ENCODE measurements at regions not wholly inside any gene's neighbourhood (a gene's known extent, or its start where the extent isn't known, plus 50 kb on each side); places are given as distances from the start of the nearest gene placed in this dataset.

GRCh38 chr4:33626221-33626620 is 2618.1 kb downstream of the ARAP2 start:
- no peak for DNase-seq
- in situ Hi-C loops (cut with MboI; ENCODE audit: low sequenced_read_pairs in 4 of 4) (no loop called here), intact Hi-C loops (cut with DNase I; ENCODE audit: low total_unique reads) (no loop called here)
- no peak overlapping the region for H3K27ac ChIP-seq
- H3K36me3 ChIP-seq, result no peaks in the 10 kb centered on the region
- H3K4me1 ChIP-seq, result no peaks in the 10 kb centered on the region
- TF ChIP-seq CTCF (IDR thresholded peaks at IDR 0.05 in 4 of 5, conservative IDR thresholded peaks at IDR 0.05 in 1 of 5), result no peak
- TF ChIP-seq POLR2A (IDR thresholded peaks at IDR 0.05), result no peak
- peak in 1 of 2 donors; percentile 56 for ATAC-seq
- no peaks in the 10 kb centered on the region for H3K9me3 ChIP-seq
- no peaks in the 10 kb centered on the region for H3K27me3 ChIP-seq
- H3K4me3 ChIP-seq, result no peak overlapping the region

GRCh38 chr4:33628296-33628695 is 2616.0 kb downstream of the ARAP2 start:
- Histone ChIP-seq H3K27ac (no peak overlapping the region), H3K4me1 (no peaks in the 10 kb centered on the region), H3K36me3 (no peaks in the 10 kb centered on the region), H3K4me3 (no peak overlapping the region), H3K27me3 (no peaks in the 10 kb centered on the region), H3K9me3 (no peaks in the 10 kb centered on the region)
- in situ Hi-C loops (cut with MboI; ENCODE audit: low sequenced_read_pairs in 4 of 4), result no loop called here
- no peak for DNase-seq
- TF ChIP-seq CTCF (IDR thresholded peaks at IDR 0.05 in 4 of 5, conservative IDR thresholded peaks at IDR 0.05 in 1 of 5) (no peak), POLR2A (IDR thresholded peaks at IDR 0.05) (no peak)
- intact Hi-C loops (cut with DNase I; ENCODE audit: low total_unique reads), result no loop called here
- no peak for ATAC-seq

GRCh38 chr4:33649015-33649414 is 2595.3 kb downstream of the ARAP2 start:
- Histone ChIP-seq H3K27me3 (no peaks in the 10 kb centered on the region), H3K36me3 (no peaks in the 10 kb centered on the region), H3K4me1 (no peaks in the 10 kb centered on the region), H3K9me3 (no peaks in the 10 kb centered on the region), H3K4me3 (no peak overlapping the region), H3K27ac (no peak overlapping the region)
- DNase-seq (no peak), ATAC-seq (no peak)
- in situ Hi-C loops (cut with MboI; ENCODE audit: low sequenced_read_pairs in 4 of 4) (no loop called here), intact Hi-C loops (cut with DNase I; ENCODE audit: low total_unique reads) (no loop called here)
- no peak for TF ChIP-seq POLR2A (IDR thresholded peaks at IDR 0.05)
- no peak for TF ChIP-seq CTCF (IDR thresholded peaks at IDR 0.05 in 4 of 5, conservative IDR thresholded peaks at IDR 0.05 in 1 of 5)

- TF ChIP-seq CTCF (IDR thresholded peaks at IDR 0.05 in 4 of 5, conservative IDR thresholded peaks at IDR 0.05 in 1 of 5), result no peak
- TF ChIP-seq POLR2A (IDR thresholded peaks at IDR 0.05), result no peak
- no peaks in the 10 kb centered on the region for H3K4me1 ChIP-seq
- ATAC-seq (no peak), DNase-seq (no peak)
- H3K36me3 ChIP-seq, result no peaks in the 10 kb centered on the region
- intact Hi-C loops (cut with DNase I; ENCODE audit: low total_unique reads), result no loop called here
- H3K27ac ChIP-seq, result no peak overlapping the region
- H3K4me3 ChIP-seq, result no peak overlapping the region
- in situ Hi-C loops (cut with MboI; ENCODE audit: low sequenced_read_pairs in 4 of 4), result no loop called here
- H3K27me3 ChIP-seq, result no peaks in the 10 kb centered on the region
- no peaks in the 10 kb centered on the region for H3K9me3 ChIP-seq
These were observed 2594.8 kb downstream of the ARAP2 start for GRCh38 chr4:33649471-33649870.

GRCh38 chr4:33650036-33650435 is 2594.3 kb downstream of the ARAP2 start:
- TF ChIP-seq CTCF (IDR thresholded peaks at IDR 0.05 in 4 of 5, conservative IDR thresholded peaks at IDR 0.05 in 1 of 5) (no peak), POLR2A (IDR thresholded peaks at IDR 0.05) (no peak)
- Histone ChIP-seq H3K27me3 (no peaks in the 10 kb centered on the region), H3K4me1 (no peaks in the 10 kb centered on the region), H3K4me3 (no peak overlapping the region), H3K36me3 (no peaks in the 10 kb centered on the region), H3K9me3 (no peaks in the 10 kb centered on the region), H3K27ac (no peak overlapping the region)
- DNase-seq (no peak), ATAC-seq (no peak)
- in situ Hi-C loops (cut with MboI; ENCODE audit: low sequenced_read_pairs in 4 of 4) (no loop called here), intact Hi-C loops (cut with DNase I; ENCODE audit: low total_unique reads) (no loop called here)
